ENCODE measurements at regions not wholly inside any gene's neighbourhood (a gene's known extent, or its start where the extent isn't known, plus 50 kb on each side); places are given as distances from the start of the nearest gene placed in this dataset.
"Not testable (repeated sequence)": the region's sequence is repeated elsewhere in the genome, so short reads cannot be mapped to it uniquely, and the experiment has no call there.

GRCh38 chr20:48215536-48215935, 430.3 kb upstream of the SULF2 start:
- DNase-seq: no peak

GRCh38 chr20:48214601-48215000, 429.3 kb upstream of the SULF2 start:
- DNase-seq: no peak

GRCh38 chr20:48213635-48214034, 428.4 kb upstream of the SULF2 start:
- not testable (repeated sequence) for DNase-seq

GRCh38 chr20:48212806-48213509, 427.7 kb upstream of the SULF2 start:
- no peak for DNase-seq

GRCh38 chr20:48211847-48212246, 426.6 kb upstream of the SULF2 start:
- no peak for DNase-seq

GRCh38 chr20:48211238-48211637, 426.0 kb upstream of the SULF2 start:
- no peak for DNase-seq

- DNase-seq: no peak
Observed at GRCh38 chr20:48210111-48211027, 425.1 kb upstream of the SULF2 start.

- no peak for DNase-seq
Observed at GRCh38 chr20:48209102-48209501, 423.8 kb upstream of the SULF2 start.

GRCh38 chr20:48208176-48208575, 422.9 kb upstream of the SULF2 start:
- no peak for DNase-seq

- DNase-seq: no peak
Observed at GRCh38 chr20:48207505-48207904, 422.2 kb upstream of the SULF2 start.

GRCh38 chr20:48205786-48206185, 420.5 kb upstream of the SULF2 start:
- DNase-seq: no peak

- DNase-seq: no peak
Observed at GRCh38 chr20:48205281-48205782, 420.1 kb upstream of the SULF2 start.

GRCh38 chr20:48204499-48204898, 419.2 kb upstream of the SULF2 start:
- no peak for DNase-seq

- no peak for DNase-seq
Observed at GRCh38 chr20:48203252-48203651, 418.0 kb upstream of the SULF2 start.

- DNase-seq: no peak
Observed at GRCh38 chr20:48202334-48203113, 417.2 kb upstream of the SULF2 start.

GRCh38 chr20:48201885-48202284, 416.6 kb upstream of the SULF2 start:
- no peak for DNase-seq

GRCh38 chr20:48201188-48201587, 415.9 kb upstream of the SULF2 start:
- DNase-seq: no peak

GRCh38 chr20:48198929-48199451, 413.7 kb upstream of the SULF2 start:
- no peak for DNase-seq

- DNase-seq: no peak
Observed at GRCh38 chr20:48197066-48197465, 411.8 kb upstream of the SULF2 start.

- no peak for DNase-seq
Observed at GRCh38 chr20:48196486-48196885, 411.2 kb upstream of the SULF2 start.

GRCh38 chr20:48196001-48196400, 410.7 kb upstream of the SULF2 start:
- no peak for DNase-seq

GRCh38 chr20:48195121-48195870, 410.0 kb upstream of the SULF2 start:
- no peak for DNase-seq

All from NCI-H1105 (cell line).